Fibroblast of pulmonary artery (primary cell): ENCODE measurements at regions not wholly inside any gene's neighbourhood (a gene's known extent, or its start where the extent isn't known, plus 50 kb on each side); places are given as distances from the start of the nearest gene placed in this dataset.

Experiments used
- DNase-seq: peaks from one replicate; pipeline ENCODE4 v3.0.0-alpha.2; 2010; ENCODE audit warnings: low read depth
- H3K4me3 ChIP-seq: replicated peaks from 2 replicates; pipeline ENCODE4 v1.5.1; 2011; ENCODE audit warnings: low read depth, mild to moderate bottlenecking, control low read depth, low read length, moderate library complexity
- TF ChIP-seq, protein P1 (sequence below): IDR thresholded peaks from 2 replicates; pipeline ENCODE4 v1.5.1; 2011; ENCODE audit warnings: mild to moderate bottlenecking, control low read depth, low read length, inconsistent platforms; ENCODE audit errors: missing control alignments

DNA sequence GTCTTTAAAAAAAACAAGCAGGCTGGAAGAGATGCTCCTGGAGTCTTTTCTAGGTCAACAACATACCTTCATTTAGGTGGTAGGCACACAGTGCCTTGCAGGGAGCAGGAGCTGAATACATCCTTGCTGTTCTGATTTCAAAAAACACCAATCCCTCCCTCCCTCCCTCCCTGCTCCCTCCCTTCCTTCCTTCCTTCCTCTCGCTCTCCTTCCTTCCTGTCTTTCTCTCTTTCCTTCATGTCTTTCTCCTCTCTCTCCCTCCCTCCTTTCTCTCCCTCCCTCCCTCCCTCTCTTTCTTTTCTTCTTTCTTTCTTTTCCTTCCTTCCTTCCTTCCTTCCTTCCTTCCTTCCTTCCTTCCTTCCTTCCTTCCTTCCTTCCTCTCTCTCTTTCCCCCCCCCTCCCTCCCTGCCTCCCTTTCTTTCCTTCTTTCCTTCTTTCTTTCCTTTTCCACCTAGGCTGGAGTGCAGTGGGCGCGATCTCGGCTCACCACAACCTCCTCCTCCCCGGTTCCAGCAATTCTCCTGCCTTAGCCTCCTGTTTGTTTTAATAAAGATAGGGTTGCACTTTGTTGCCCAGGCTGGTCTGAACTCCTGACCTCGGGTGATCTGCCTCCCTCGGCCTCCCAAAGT lies 245.1 kb downstream of the MIAT start:
- TF ChIP-seq, protein P1, sequence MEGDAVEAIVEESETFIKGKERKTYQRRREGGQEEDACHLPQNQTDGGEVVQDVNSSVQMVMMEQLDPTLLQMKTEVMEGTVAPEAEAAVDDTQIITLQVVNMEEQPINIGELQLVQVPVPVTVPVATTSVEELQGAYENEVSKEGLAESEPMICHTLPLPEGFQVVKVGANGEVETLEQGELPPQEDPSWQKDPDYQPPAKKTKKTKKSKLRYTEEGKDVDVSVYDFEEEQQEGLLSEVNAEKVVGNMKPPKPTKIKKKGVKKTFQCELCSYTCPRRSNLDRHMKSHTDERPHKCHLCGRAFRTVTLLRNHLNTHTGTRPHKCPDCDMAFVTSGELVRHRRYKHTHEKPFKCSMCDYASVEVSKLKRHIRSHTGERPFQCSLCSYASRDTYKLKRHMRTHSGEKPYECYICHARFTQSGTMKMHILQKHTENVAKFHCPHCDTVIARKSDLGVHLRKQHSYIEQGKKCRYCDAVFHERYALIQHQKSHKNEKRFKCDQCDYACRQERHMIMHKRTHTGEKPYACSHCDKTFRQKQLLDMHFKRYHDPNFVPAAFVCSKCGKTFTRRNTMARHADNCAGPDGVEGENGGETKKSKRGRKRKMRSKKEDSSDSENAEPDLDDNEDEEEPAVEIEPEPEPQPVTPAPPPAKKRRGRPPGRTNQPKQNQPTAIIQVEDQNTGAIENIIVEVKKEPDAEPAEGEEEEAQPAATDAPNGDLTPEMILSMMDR = no peak
- no peak overlapping the region for H3K4me3 ChIP-seq
- DNase-seq = no peak

DNA sequence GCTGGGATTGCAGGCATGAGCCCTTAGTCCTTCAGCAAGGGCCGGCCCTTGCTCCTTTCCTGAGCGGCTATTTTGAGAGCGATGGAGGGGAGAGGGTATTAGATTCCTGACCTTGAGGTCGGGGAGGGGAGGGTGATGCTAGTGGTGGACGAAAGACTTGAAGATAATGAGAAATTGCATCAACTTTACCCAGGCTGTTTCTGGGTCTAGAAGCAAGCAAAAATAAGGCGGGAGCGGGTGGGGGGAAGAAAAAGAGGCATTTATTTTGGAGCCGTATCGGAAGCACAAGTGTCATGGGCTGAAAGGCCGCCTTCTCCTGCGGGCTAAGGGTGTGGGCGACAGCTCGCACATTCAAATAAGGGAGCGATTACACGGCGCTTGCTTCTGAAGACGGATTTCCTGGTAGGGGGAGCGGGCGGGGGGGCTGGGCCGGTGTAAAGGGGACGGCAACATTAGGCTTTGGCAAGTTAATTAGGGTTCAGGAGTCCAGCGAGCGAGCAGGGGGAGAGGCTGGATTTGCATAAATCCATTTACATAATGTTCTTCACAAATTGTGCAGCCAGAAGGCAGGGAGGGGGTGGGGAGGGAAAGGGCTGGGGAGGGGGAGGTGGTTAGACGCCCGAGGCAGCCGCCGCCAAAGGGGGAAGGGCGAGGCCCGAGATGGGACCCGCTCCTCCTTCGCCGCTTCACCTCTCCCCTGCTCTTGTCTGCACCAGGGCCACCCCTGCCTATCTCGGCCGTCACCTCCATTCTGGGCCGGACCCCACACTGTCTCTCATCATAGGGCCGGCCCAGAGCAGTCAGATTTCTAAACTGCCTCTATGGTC lies 245.9 kb downstream of the MIAT start:
- no peak overlapping the region for H3K4me3 ChIP-seq
- no peak for DNase-seq
- TF ChIP-seq, protein P1 = no peak

DNA sequence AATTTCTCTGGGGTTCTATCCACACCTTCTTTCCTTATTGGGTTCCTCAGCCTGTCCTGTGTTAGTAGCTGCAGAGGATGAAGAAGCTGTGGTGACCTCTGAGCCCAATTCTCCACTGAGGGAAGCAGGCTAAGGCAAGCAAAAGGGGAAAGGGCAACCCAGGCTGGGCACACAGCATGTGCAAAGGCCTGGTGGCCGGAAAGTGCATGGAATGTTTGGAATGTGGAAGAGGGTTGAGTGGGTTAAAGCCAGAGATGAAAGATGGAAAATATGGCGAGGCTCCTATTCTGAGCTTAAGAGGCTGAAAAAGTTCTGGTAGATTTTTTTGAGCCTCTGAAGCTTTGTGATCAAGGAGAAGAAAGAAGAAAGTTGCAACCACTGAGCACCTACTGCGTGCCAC lies 247.1 kb downstream of the MIAT start:
- TF ChIP-seq, protein P1 = no peak
- no peak for DNase-seq
- H3K4me3 ChIP-seq = no peak overlapping the region

DNA sequence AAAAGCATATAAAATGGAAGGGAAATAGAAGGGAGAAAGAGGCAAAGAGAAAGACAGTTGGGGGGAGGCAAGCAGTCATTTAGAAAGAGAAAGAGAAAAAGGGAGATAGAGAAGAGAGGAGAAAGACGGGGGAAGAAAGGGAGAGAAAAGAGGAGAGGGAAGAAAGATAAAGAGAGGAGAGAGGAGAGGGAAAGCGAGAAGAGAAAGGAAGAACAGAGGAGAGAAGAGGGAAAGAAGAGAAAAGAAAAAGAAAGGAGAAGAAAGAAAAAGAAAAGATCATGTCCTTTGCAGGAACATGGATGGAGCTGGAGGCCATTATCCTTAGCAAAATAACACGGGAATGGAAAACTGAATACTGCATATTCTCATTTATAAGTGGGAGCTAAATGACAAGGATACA lies 247.7 kb downstream of the MIAT start:
- no peak for DNase-seq
- H3K4me3 ChIP-seq = no peak overlapping the region
- TF ChIP-seq, protein P1 = no peak

DNA sequence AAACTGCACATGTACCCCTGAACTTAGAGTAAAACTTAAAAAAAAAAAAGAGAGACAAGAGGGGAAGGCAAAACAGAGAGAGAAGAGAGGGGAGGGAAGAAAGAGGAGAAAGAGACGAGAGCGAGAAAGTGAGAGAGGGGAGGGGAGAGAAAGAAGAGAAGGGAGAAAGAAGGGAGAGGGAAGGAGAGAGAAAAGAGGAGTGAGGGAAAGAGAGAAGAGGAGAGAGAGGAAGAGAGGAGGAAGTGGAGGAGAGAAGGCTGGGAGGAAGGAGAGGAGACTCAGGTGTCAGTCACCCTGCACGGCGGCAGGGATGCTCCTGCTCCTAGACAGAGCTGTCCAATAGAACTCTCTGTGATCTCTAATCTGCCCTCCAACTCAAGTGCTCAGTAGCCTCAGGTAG lies 248.3 kb downstream of the MIAT start:
- TF ChIP-seq, protein P1 = no peak
- DNase-seq = no peak
- H3K4me3 ChIP-seq = no peak overlapping the region

DNA sequence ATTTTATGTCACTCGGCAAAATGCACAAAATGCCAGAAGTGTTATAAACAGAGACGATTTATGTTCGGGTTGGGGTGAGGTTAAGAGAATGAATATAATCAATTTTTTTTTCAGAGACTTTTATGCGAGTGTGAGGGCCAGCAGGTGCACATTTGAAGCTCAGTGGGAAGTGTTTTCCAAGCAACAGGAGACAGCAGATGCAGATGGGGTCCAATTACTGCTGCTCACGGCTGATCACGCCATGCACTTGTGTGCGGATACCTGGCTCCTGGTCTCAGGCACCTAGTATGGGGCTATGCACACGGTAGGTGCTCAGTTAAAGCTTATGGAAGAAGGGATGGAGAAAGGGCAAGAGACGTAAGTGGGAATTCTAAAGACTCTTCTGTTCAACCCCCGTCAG lies 249.1 kb downstream of the MIAT start:
- DNase-seq = no peak
- TF ChIP-seq, protein P1 = no peak
- no peak overlapping the region for H3K4me3 ChIP-seq

DNA sequence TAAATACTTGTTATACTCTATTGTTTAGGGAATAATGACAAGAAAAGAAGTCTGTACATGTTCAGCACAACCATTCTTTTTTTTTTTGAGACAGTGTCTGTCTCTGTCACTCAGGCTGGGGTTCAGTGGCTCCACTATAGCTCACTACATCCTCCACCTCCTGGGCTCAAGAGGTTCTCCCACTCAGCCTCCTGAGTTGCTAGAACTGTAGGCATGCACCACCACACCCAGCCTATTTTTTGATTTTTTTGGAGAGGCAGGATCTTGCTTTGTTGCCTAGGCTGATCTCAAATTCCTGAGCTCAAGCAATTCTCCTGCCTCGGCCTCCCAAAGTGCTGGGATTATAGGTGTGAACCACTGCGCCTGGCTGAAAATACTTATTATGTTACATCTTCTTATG lies 250.0 kb downstream of the MIAT start:
- no peak for DNase-seq
- TF ChIP-seq, protein P1 = no peak
- no peak overlapping the region for H3K4me3 ChIP-seq
